K562 (cell line): ENCODE measurements at regions not wholly inside any gene's neighbourhood (a gene's known extent, or its start where the extent isn't known, plus 50 kb on each side); places are given as distances from the start of the nearest gene placed in this dataset.

Experiments
- ATAC-seq: fragments of 200-7000 bp; cut with Tn5 transposase; 3 replicates; pipeline ENCODE4 v1.9.1; 2020; ENCODE audit warnings: moderate library complexity
- BruUV-seq: library from RNA; stranded (reverse); fragments of 400-500 nt; replicated peaks from 2 replicates; lab custom pipeline; 2021; lab: Mats Ljungman, UMichigan
- CTCF ChIA-PET: fragments of 300-600 bp; formaldehyde crosslinking; extraction: SDS; loops from one replicate; lab custom pipeline; 2021; ENCODE audit warnings: low intra/inter-chr PET ratio; lab: Yijun Ruan, JAX
- POLR2A ChIA-PET: fragments of 300-600, 350-650 bp; sonication (Branson Sonifier 250); formaldehyde crosslinking; extraction: SDS; loops from one replicate; lab custom pipeline; 2021; ENCODE audit warnings: antibody characterized with exemption, inconsistent platforms; lab: Yijun Ruan, JAX
- DNase-seq, 4 experiments: peaks; one replicate each; pipeline versions ENCODE4 v3.0.0 to v3.0.0-alpha.2; 2011 to 2018; ENCODE audit warnings: low spot score in 3 of 4, mixed read lengths in 3 of 4; ENCODE audit errors: extremely low read depth in 1 of 4
- FAIRE-seq: peaks from 2 replicates; lab custom pipeline; 2011; peaks lifted over from hg19 to GRCh38; lab: Jason Lieb, UNC
- H2AFZ ChIP-seq: 2 replicates; pipeline ENCODE4 v1.6.0; 2011; ENCODE audit warnings: low read depth, low read length, control low read depth, inconsistent platforms
- H3K27ac ChIP-seq: fragments of 200-600 bp; 3 replicates; pipeline ENCODE4 v1.8.0; 2011; ENCODE audit warnings: low read depth, mild to moderate bottlenecking, control low read depth, inconsistent platforms, low read length, moderate library complexity, mixed read lengths; ENCODE audit errors: extremely low read depth
- H3K27me3 ChIP-seq, 2 experiments: fragments of 300-600 bp in 1 of 2; 2 replicates in 1 of 2; 3 replicates in 1 of 2; pipeline versions ENCODE4 v1.6.0 to v1.8.0; 2011; ENCODE audit warnings: inconsistent platforms in 2 of 2, low read length in 2 of 2, mild to moderate bottlenecking in 1 of 2, mixed read lengths in 1 of 2, moderate library complexity in 1 of 2; ENCODE audit not compliant: control insufficient read depth in 2 of 2, insufficient read depth in 2 of 2
- H3K36me3 ChIP-seq: fragments of 300-600 bp; 3 replicates; pipeline ENCODE4 v1.8.0; 2011; ENCODE audit warnings: mild to moderate bottlenecking, low read length, inconsistent platforms; ENCODE audit not compliant: control insufficient read depth, insufficient read depth
- H3K4me1 ChIP-seq, 2 experiments: fragments of 200-600 bp in 1 of 2; replicated peaks in 1 of 2; 2 replicates in 1 of 2; 3 replicates in 1 of 2; pipeline versions ENCODE4 v1.5.1 to v1.8.0; 2011; ENCODE audit warnings: inconsistent platforms in 2 of 2, low read length in 2 of 2, mild to moderate bottlenecking in 1 of 2, mixed read lengths in 1 of 2, moderate library complexity in 1 of 2; ENCODE audit not compliant: control insufficient read depth in 2 of 2, insufficient read depth in 2 of 2
- H3K4me2 ChIP-seq: 2 replicates; pipeline ENCODE4 v1.6.1; 2011; ENCODE audit warnings: low read length, control low read depth, inconsistent platforms, mixed read lengths; ENCODE audit not compliant: insufficient read depth
- H3K4me3 ChIP-seq: fragments of 200-600 bp; sonication (generic), shearing (Covaris generic); 2 replicates; pipeline ENCODE4 v1.5.1; 2016; ENCODE audit warnings: control low read depth, inconsistent platforms
- H3K79me2 ChIP-seq: fragments of 200-600 bp; 3 replicates; pipeline ENCODE4 v1.8.0; 2011; ENCODE audit warnings: low read length, inconsistent platforms; ENCODE audit not compliant: control insufficient read depth, insufficient read depth
- H3K9ac ChIP-seq, 2 experiments: 2 replicates each; pipeline versions ENCODE4 v1.6.0 to v1.6.1; 2011; ENCODE audit warnings: low read depth in 2 of 2, low read length in 2 of 2, control low read depth in 1 of 2, inconsistent platforms in 1 of 2, mild to moderate bottlenecking in 1 of 2, mixed read lengths in 1 of 2; ENCODE audit not compliant: insufficient read depth in 1 of 2
- H3K9me1 ChIP-seq: one replicate; pipeline ENCODE4 v1.6.0; 2011; ENCODE audit warnings: inconsistent platforms, mild to moderate bottlenecking, low read length, moderate library complexity; ENCODE audit not compliant: control insufficient read depth, insufficient read depth
- H3K9me3 ChIP-seq: replicated peaks from 2 replicates; pipeline ENCODE4 v1.5.1; 2011; ENCODE audit warnings: low read depth, low read length, inconsistent platforms; ENCODE audit not compliant: control insufficient read depth, insufficient read depth
- H4K20me1 ChIP-seq: replicated peaks from 2 replicates; pipeline ENCODE4 v1.6.1; 2011; ENCODE audit warnings: low read length, inconsistent platforms, mixed read lengths; ENCODE audit not compliant: control insufficient read depth, insufficient read depth
- BCOR ChIP-seq: fragments of 450-650 bp; IDR thresholded peaks from 2 replicates; pipeline ENCODE4 v1.6.1; 2016
- CAMTA2 ChIP-seq: fragments of 250-450 bp; sonication (Bioruptor Pico); conservative IDR thresholded peaks from 2 replicates; pipeline ENCODE4 v1.5.1; 2022
- COPS2 ChIP-seq: fragments of 450-650 bp; conservative IDR thresholded peaks from 2 replicates; pipeline ENCODE4 v1.6.1; 2016; ENCODE audit warnings: mild to moderate bottlenecking, moderate library complexity
- EZH2 ChIP-seq: IDR thresholded peaks from 2 replicates; pipeline ENCODE4 v1.6.1; 2012; ENCODE audit warnings: low read depth, mild to moderate bottlenecking, inconsistent platforms, low read length, borderline replicate concordance
- GTF2B ChIP-seq: IDR thresholded peaks from 2 replicates; pipeline ENCODE4 v1.6.1; 2011; ENCODE audit not compliant: insufficient read length; ENCODE audit errors: extremely low read depth
- LCOR ChIP-seq: sonication (generic); formaldehyde crosslinking; IDR thresholded peaks from 2 replicates; pipeline ENCODE4 v1.8.0; 2022; ENCODE audit warnings: mild to moderate bottlenecking, missing genetic modification reagents
- NKRF ChIP-seq: fragments of 450-650 bp; IDR thresholded peaks from 2 replicates; pipeline ENCODE4 v1.6.1; 2016; ENCODE audit warnings: borderline replicate concordance
- SAP30 ChIP-seq: fragments of 200-600 bp; sonication (generic); IDR thresholded peaks from 2 replicates; pipeline ENCODE4 v1.6.1; 2012; ENCODE audit warnings: borderline replicate concordance, low read depth, mild to moderate bottlenecking, moderate library complexity, low read length, control low read depth, inconsistent platforms; ENCODE audit not compliant: insufficient read depth, poor library complexity, severe bottlenecking
- SPI1 ChIP-seq: IDR thresholded peaks from 2 replicates; pipeline ENCODE4 v1.6.1; 2011; ENCODE audit warnings: low read depth, low read length, control low read depth, borderline replicate concordance
- ZEB2 ChIP-seq: fragments of 450-650 bp; IDR thresholded peaks from 2 replicates; pipeline ENCODE4 v1.6.1; 2016
- ZNF277 ChIP-seq: fragments of 250-450 bp; sonication (Bioruptor Pico); IDR thresholded peaks from 2 replicates; pipeline ENCODE4 v1.8.0; 2022; ENCODE audit warnings: inconsistent platforms, mild to moderate bottlenecking, moderate library complexity, borderline replicate concordance
- WGBS: fragments of 100-300 bp; shearing (Covaris generic); methylation state at CpG from one replicate; pipeline ENCODE4 v1.1.6; 2016; ENCODE audit warnings: low coverage, mixed read lengths; ENCODE audit not compliant: insufficient coverage; ENCODE audit errors: missing lambda C conversion rate; 5-methylcytosine and 5-hydroxymethylcytosine counted together
- in situ Hi-C: fragments of 300-500 bp; cut with MboI; formaldehyde crosslinking; loops from 4 replicates; pipeline ENCODE4 v1.15.0; 2018; ENCODE audit warnings: inconsistent platforms, mixed read lengths
- intact Hi-C: fragments of 100-400 bp; cut with micrococcal nuclease; formaldehyde crosslinking; loops from 2 replicates; pipeline ENCODE4 v1.14.2; 2022

- no peak for TF ChIP-seq COPS2
- Histone ChIP-seq H4K20me1 (no peaks in the 10 kb centered on the region), H3K27ac (no peak overlapping the region), H3K9me3 (no peaks in the 10 kb centered on the region), H3K9ac (no peak overlapping the region), H3K27me3 (no peaks in the 10 kb centered on the region), H3K79me2 (no peaks in the 10 kb centered on the region; the same call in 2 of the 3 replicates), H3K4me2 (no peak overlapping the region), H3K9me1 (no peaks in the 10 kb centered on the region), H3K36me3 (no peaks in the 10 kb centered on the region), H2AFZ (no peak overlapping the region), H3K4me1 (peaks cover 2 to 16% of the 10 kb centered on the region in 2 experiments; a peak in 4 of 5 replicates), H3K4me3 (no peak overlapping the region)
- no peak for ATAC-seq
- no peak for DNase-seq
- ChIA-PET CTCF (interaction anchor here (0.7 kb wide), 1 partner anchor 17 kb away, joined by 3 read pairs; no protein-coding TSS in a partner anchor), POLR2A (no interaction called here)
- intact Hi-C loops: no loop called here
- no TSS peak for BruUV-seq
- no peak for FAIRE-seq
- in situ Hi-C loops: no loop called here
- 50% methylated on average over 3 of the region's 3 CpGs for WGBS
Observed at GRCh38 chr13:50353651-50354415, 338.6 kb downstream of the KCNRG start.

GRCh38 chr13:50355797-50356196 is 340.6 kb downstream of the KCNRG start:
- 57% methylated on average over 4 of the region's 4 CpGs for WGBS
- H3K27me3 ChIP-seq: no peaks in the 10 kb centered on the region
- H3K4me1 ChIP-seq: peaks cover 2 to 16% of the 10 kb centered on the region in 2 experiments; a peak in 4 of 5 replicates
- H3K9me1 ChIP-seq: no peaks in the 10 kb centered on the region
- no peak overlapping the region for H3K4me2 ChIP-seq
- no peaks in the 10 kb centered on the region; the same call in 2 of the 3 replicates for H3K79me2 ChIP-seq
- H3K27ac ChIP-seq: no peak overlapping the region
- FAIRE-seq: no peak
- no peak overlapping the region for H2AFZ ChIP-seq
- no peaks in the 10 kb centered on the region for H3K9me3 ChIP-seq
- DNase-seq: no peak
- in situ Hi-C loops (no loop called here), intact Hi-C loops (no loop called here)
- ATAC-seq: no peak
- no peaks in the 10 kb centered on the region for H3K36me3 ChIP-seq
- BruUV-seq: no TSS peak
- POLR2A ChIA-PET: interaction anchor here (1.4 kb wide), 1 partner anchor 21 kb away, joined by 4 read pairs; no protein-coding TSS in a partner anchor
- H3K4me3 ChIP-seq: no peak overlapping the region
- no peak overlapping the region for H3K9ac ChIP-seq
- CTCF ChIA-PET: no interaction called here
- no peaks in the 10 kb centered on the region for H4K20me1 ChIP-seq
- TF ChIP-seq ZNF277 (CRISPR knock-in tag) (no peak), SAP30 (no peak), ZEB2 (no peak), GTF2B (no peak), SPI1 (no peak), EZH2 (no peak), LCOR (CRISPR knock-in tag) (no peak), CAMTA2 (CRISPR knock-in tag) (no peak), BCOR (no peak), NKRF (no peak)
